ENCODE measurements at regions not wholly inside any gene's neighbourhood (a gene's known extent, or its start where the extent isn't known, plus 50 kb on each side); places are given as distances from the start of the nearest gene placed in this dataset.
A peak's percentile ranks its signal among the peaks of the same experiment; 100 is the strongest.

- no peak overlapping the region for H3K4me3 ChIP-seq (ENCODE audit: low read depth, low read length)
Observed at GRCh38 chr16:65280845-65281512, 159.1 kb upstream of the CDH11 start.

- no peak overlapping the region for H3K4me3 ChIP-seq (ENCODE audit: low read depth, low read length)
Observed at GRCh38 chr16:65279576-65279975, 157.7 kb upstream of the CDH11 start.

- no peak overlapping the region for H3K4me3 ChIP-seq (ENCODE audit: low read depth, low read length)
Observed at GRCh38 chr16:65278874-65279273, 157.0 kb upstream of the CDH11 start.

GRCh38 chr16:65274566-65274965 lies 152.7 kb upstream of the CDH11 start:
- no peak overlapping the region for H3K4me3 ChIP-seq (ENCODE audit: low read depth, low read length)

GRCh38 chr16:65272699-65273414 lies 151.0 kb upstream of the CDH11 start:
- no peak overlapping the region for H3K4me3 ChIP-seq (ENCODE audit: low read depth, low read length)

GRCh38 chr16:65271996-65272395 lies 150.1 kb upstream of the CDH11 start:
- H3K4me3 ChIP-seq (ENCODE audit: low read depth, low read length) = no peak overlapping the region

- no peak overlapping the region for H3K4me3 ChIP-seq (ENCODE audit: low read depth, low read length)
Observed at GRCh38 chr16:65268331-65268730, 146.5 kb upstream of the CDH11 start.

- H3K4me3 ChIP-seq (ENCODE audit: low read depth, low read length) = no peak overlapping the region
Observed at GRCh38 chr16:65263896-65264295, 142.0 kb upstream of the CDH11 start.

- H3K4me3 ChIP-seq (ENCODE audit: low read depth, low read length) = no peak overlapping the region
Observed at GRCh38 chr16:65260746-65261145, 138.9 kb upstream of the CDH11 start.

- no peak overlapping the region for H3K4me3 ChIP-seq (ENCODE audit: low read depth, low read length)
Observed at GRCh38 chr16:65254144-65254543, 132.3 kb upstream of the CDH11 start.

GRCh38 chr16:65249768-65250167 lies 127.9 kb upstream of the CDH11 start:
- H3K4me3 ChIP-seq (ENCODE audit: low read depth, low read length) = no peak overlapping the region

GRCh38 chr16:65244787-65245186 lies 122.9 kb upstream of the CDH11 start:
- H3K4me3 ChIP-seq (ENCODE audit: low read depth, low read length) = no peak overlapping the region

- no peak overlapping the region for H3K4me3 ChIP-seq (ENCODE audit: low read depth, low read length)
Observed at GRCh38 chr16:65235339-65236177, 113.7 kb upstream of the CDH11 start.

- peak overlapping the region; percentile 65 for H3K4me3 ChIP-seq (ENCODE audit: low read depth, low read length)
Observed at GRCh38 chr16:65234721-65235320, 113.0 kb upstream of the CDH11 start.

GRCh38 chr16:65229191-65229662 lies 107.4 kb upstream of the CDH11 start:
- H3K4me3 ChIP-seq (ENCODE audit: low read depth, low read length) = no peak overlapping the region

GRCh38 chr16:65227150-65227835 lies 105.4 kb upstream of the CDH11 start:
- no peak overlapping the region for H3K4me3 ChIP-seq (ENCODE audit: low read depth, low read length)

GRCh38 chr16:65226077-65226476 lies 104.2 kb upstream of the CDH11 start:
- no peak overlapping the region for H3K4me3 ChIP-seq (ENCODE audit: low read depth, low read length)

- no peak overlapping the region for H3K4me3 ChIP-seq (ENCODE audit: low read depth, low read length)
Observed at GRCh38 chr16:65225488-65225887, 103.6 kb upstream of the CDH11 start.

- H3K4me3 ChIP-seq (ENCODE audit: low read depth, low read length) = no peak overlapping the region
Observed at GRCh38 chr16:65224994-65225393, 103.1 kb upstream of the CDH11 start.

- H3K4me3 ChIP-seq (ENCODE audit: low read depth, low read length) = no peak overlapping the region
Observed at GRCh38 chr16:65224471-65224870, 102.6 kb upstream of the CDH11 start.

- no peak overlapping the region for H3K4me3 ChIP-seq (ENCODE audit: low read depth, low read length)
Observed at GRCh38 chr16:65223335-65223734, 101.5 kb upstream of the CDH11 start.
